B cell (primary cell): ENCODE measurements at regions not wholly inside any gene's neighbourhood (a gene's known extent, or its start where the extent isn't known, plus 50 kb on each side); places are given as distances from the start of the nearest gene placed in this dataset.

ENCODE experiments used
- EZH2 ChIP-seq: IDR thresholded peaks from 2 replicates; pipeline ENCODE4 v1.6.1; 2012; ENCODE audit warnings: borderline replicate concordance, low read depth, mild to moderate bottlenecking, moderate library complexity, low read length; ENCODE audit not compliant: insufficient read depth, poor library complexity, severe bottlenecking
- TF ChIP-seq, protein P1 (sequence below): fragments of 200-600 bp; IDR thresholded peaks from one replicate; pipeline ENCODE4 v1.8.0; 2022; ENCODE audit warnings: antibody characterized with exemption, mild to moderate bottlenecking

DNA sequence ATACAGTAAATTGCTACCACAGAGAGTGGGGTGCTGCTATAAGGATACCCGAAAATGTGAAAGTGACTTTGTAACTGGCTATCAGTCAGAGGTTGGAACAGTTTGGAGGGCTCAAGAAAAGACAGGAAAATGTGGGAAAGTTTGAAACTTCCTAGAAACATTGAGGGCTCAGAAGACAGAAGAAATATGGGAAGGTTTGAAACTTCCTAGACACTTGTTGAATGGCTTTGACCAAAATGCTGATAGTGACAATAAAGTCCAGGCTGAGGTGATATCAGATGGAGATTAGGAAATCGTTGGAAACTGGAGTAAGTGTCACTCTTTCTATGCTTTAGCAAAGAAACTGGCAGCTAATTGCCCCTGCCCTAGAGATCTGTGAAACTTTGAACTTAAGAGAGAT, 1158.6 kb upstream of the CDH6 start:
- TF ChIP-seq, protein P1, sequence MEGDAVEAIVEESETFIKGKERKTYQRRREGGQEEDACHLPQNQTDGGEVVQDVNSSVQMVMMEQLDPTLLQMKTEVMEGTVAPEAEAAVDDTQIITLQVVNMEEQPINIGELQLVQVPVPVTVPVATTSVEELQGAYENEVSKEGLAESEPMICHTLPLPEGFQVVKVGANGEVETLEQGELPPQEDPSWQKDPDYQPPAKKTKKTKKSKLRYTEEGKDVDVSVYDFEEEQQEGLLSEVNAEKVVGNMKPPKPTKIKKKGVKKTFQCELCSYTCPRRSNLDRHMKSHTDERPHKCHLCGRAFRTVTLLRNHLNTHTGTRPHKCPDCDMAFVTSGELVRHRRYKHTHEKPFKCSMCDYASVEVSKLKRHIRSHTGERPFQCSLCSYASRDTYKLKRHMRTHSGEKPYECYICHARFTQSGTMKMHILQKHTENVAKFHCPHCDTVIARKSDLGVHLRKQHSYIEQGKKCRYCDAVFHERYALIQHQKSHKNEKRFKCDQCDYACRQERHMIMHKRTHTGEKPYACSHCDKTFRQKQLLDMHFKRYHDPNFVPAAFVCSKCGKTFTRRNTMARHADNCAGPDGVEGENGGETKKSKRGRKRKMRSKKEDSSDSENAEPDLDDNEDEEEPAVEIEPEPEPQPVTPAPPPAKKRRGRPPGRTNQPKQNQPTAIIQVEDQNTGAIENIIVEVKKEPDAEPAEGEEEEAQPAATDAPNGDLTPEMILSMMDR: no peak
- no peak for TF ChIP-seq EZH2
